Neural progenitor cell (in vitro differentiated cells): ENCODE measurements at regions not wholly inside any gene's neighbourhood (a gene's known extent, or its start where the extent isn't known, plus 50 kb on each side); places are given as distances from the start of the nearest gene placed in this dataset.

Experiments used
- EZH2 ChIP-seq: fragments of 200-600 bp; sonication (generic); IDR thresholded peaks from 2 replicates; pipeline ENCODE4 v1.6.1; 2017; ENCODE audit warnings: antibody characterized with exemption, mild to moderate bottlenecking, moderate library complexity
- TF ChIP-seq, protein P1 (sequence below): fragments of 200-600 bp; sonication (generic); IDR thresholded peaks from 2 replicates; pipeline ENCODE4 v1.5.1; 2017; ENCODE audit warnings: antibody characterized with exemption, mild to moderate bottlenecking

- TF ChIP-seq, protein P1, sequence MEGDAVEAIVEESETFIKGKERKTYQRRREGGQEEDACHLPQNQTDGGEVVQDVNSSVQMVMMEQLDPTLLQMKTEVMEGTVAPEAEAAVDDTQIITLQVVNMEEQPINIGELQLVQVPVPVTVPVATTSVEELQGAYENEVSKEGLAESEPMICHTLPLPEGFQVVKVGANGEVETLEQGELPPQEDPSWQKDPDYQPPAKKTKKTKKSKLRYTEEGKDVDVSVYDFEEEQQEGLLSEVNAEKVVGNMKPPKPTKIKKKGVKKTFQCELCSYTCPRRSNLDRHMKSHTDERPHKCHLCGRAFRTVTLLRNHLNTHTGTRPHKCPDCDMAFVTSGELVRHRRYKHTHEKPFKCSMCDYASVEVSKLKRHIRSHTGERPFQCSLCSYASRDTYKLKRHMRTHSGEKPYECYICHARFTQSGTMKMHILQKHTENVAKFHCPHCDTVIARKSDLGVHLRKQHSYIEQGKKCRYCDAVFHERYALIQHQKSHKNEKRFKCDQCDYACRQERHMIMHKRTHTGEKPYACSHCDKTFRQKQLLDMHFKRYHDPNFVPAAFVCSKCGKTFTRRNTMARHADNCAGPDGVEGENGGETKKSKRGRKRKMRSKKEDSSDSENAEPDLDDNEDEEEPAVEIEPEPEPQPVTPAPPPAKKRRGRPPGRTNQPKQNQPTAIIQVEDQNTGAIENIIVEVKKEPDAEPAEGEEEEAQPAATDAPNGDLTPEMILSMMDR: no peak
- TF ChIP-seq EZH2: no peak
These were observed 396.8 kb upstream of the NMUR2 start for GRCh38 chr5:152801886-152802285.
